ENCODE measurements at regions not wholly inside any gene's neighbourhood (a gene's known extent, or its start where the extent isn't known, plus 50 kb on each side); places are given as distances from the start of the nearest gene placed in this dataset.

DNA sequence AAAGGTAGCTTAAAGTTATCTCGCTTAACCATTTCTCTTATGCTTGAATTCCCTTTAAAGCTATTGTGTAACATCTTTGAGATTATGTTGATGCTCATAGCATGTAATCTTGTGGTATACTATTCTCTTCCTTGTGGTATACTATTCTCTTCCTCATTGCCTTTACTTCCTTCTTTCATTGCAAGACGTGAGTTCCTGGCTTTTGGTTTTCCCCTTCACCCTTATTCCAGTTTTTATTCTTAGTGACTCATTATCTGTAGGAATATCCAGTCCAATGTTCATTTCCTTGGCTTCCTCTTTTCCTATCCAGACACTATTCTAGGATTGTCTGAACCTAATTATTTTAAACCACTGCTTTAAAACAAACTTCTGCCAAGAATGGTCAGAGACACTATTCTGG lies 564.0 kb downstream of the CCER1 start:
- TF ChIP-seq, protein P1, sequence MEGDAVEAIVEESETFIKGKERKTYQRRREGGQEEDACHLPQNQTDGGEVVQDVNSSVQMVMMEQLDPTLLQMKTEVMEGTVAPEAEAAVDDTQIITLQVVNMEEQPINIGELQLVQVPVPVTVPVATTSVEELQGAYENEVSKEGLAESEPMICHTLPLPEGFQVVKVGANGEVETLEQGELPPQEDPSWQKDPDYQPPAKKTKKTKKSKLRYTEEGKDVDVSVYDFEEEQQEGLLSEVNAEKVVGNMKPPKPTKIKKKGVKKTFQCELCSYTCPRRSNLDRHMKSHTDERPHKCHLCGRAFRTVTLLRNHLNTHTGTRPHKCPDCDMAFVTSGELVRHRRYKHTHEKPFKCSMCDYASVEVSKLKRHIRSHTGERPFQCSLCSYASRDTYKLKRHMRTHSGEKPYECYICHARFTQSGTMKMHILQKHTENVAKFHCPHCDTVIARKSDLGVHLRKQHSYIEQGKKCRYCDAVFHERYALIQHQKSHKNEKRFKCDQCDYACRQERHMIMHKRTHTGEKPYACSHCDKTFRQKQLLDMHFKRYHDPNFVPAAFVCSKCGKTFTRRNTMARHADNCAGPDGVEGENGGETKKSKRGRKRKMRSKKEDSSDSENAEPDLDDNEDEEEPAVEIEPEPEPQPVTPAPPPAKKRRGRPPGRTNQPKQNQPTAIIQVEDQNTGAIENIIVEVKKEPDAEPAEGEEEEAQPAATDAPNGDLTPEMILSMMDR (IDR thresholded peaks at IDR 0.05), result no peak
- no peak for TF ChIP-seq POLR2AphosphoS5 (IDR thresholded peaks at IDR 0.05; ENCODE audit: insufficient read depth in 1 of 2, low read depth in 1 of 2)

Measured in vagina (tissue), 2 donors.